ENCODE measurements at regions not wholly inside any gene's neighbourhood (a gene's known extent, or its start where the extent isn't known, plus 50 kb on each side); places are given as distances from the start of the nearest gene placed in this dataset.

GRCh38 chr1:88474555-88475304 is 209.3 kb upstream of the PKN2 start:
- no peak for TF ChIP-seq CTCF (IDR thresholded peaks at IDR 0.05; ENCODE audit: insufficient read depth, low read depth, low read length, missing control alignments)
- no peak overlapping the region for H3K4me3 ChIP-seq (ENCODE audit: low read depth, low read length)
- DNase-seq (ENCODE audit: low read depth), result no peak

DNA sequence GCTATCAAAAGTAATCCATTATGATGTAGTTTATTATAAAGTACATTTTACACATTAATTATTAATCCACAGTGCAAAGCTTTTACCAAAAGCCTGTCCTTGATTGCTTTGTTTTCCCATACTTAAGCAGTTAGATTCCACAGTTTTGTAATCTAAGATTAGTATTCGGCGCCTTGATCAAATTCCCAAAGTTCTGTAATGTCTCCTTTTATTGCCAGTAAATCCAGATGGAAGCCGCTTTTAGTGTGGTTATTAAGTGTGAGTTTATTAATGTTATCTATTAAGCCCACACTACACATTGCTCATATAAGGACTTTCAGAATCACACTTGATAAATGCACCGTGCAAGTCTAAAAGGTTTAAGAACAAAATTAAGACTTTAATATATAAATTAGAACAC is 199.2 kb upstream of the PKN2 start:
- no peak for TF ChIP-seq CTCF (IDR thresholded peaks at IDR 0.05; ENCODE audit: insufficient read depth, low read depth, low read length, missing control alignments)
- no peak overlapping the region for H3K4me3 ChIP-seq (ENCODE audit: low read depth, low read length)
- no peak for DNase-seq (ENCODE audit: low read depth)

- no peak for DNase-seq (ENCODE audit: low read depth)
- no peak overlapping the region for H3K4me3 ChIP-seq (ENCODE audit: low read depth, low read length)
- TF ChIP-seq CTCF (IDR thresholded peaks at IDR 0.05; ENCODE audit: insufficient read depth, low read depth, low read length, missing control alignments), result no peak
These were observed 195.8 kb upstream of the PKN2 start for GRCh38 chr1:88488237-88488636.

GRCh38 chr1:88490676-88491075 is 193.4 kb upstream of the PKN2 start:
- no peak for TF ChIP-seq CTCF (IDR thresholded peaks at IDR 0.05; ENCODE audit: insufficient read depth, low read depth, low read length, missing control alignments)
- no peak overlapping the region for H3K4me3 ChIP-seq (ENCODE audit: low read depth, low read length)
- no peak for DNase-seq (ENCODE audit: low read depth)

DNA sequence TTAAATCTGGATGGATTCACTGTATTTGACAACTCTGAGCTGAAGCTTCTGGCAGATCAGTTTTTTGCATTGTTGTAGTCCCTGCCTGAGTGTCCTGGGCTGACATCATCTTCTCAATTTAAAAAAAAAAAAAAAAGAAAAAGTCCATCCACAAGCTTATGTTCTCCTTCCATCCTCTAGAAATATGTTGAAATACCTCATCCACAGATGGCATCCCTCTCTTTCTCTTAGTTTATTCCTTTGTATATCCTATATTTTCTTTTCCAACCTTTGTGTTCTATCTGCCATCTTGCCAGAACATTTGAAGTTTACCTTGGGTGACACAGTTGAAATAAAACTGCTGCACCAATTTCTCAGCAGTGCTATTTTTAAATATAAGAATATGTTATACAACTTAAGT is 184.4 kb upstream of the PKN2 start:
- DNase-seq (ENCODE audit: low read depth), result no peak
- TF ChIP-seq CTCF (IDR thresholded peaks at IDR 0.05; ENCODE audit: insufficient read depth, low read depth, low read length, missing control alignments), result no peak
- no peak overlapping the region for H3K4me3 ChIP-seq (ENCODE audit: low read depth, low read length)

DNA sequence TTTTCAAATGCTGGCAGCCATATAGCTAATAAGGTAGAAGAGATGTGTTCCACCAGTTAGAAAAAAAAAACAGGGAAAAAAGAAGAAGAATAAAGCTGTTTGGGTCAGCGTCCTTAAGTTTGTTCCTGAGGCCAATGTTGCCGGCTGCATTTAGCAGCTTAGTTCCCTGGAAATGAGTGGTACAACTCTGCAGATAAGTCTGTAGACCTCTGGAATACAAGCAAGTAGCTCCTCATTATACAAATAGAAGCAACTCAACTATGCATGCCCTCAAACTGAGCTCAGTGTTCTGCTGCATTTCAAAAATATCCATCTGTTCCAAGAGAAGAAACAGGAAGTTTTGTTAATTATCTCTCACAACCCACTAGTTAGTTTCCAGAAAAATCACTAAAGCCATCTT is 181.2 kb upstream of the PKN2 start:
- DNase-seq (ENCODE audit: low read depth), result no peak
- no peak overlapping the region for H3K4me3 ChIP-seq (ENCODE audit: low read depth, low read length)
- no peak for TF ChIP-seq CTCF (IDR thresholded peaks at IDR 0.05; ENCODE audit: insufficient read depth, low read depth, low read length, missing control alignments)

DNA sequence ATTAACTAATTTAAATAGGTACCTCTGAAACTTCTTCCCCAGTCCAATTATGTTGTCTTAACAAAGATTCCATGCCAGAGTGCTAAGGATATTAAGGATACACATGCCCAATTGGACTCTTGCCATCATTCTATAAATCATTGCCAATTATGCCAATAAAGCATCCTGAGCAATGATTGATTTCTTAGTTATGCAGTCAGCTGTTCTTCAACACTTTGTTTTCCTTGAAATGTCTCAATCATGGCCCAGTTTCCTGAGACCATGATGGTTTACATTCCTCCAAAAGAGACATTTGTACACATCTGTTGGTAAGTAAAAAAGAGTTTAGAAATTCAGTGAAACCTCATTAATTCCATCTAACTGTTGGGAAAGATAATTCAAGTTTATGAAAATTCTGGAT is 180.4 kb upstream of the PKN2 start:
- no peak for DNase-seq (ENCODE audit: low read depth)
- no peak overlapping the region for H3K4me3 ChIP-seq (ENCODE audit: low read depth, low read length)
- TF ChIP-seq CTCF (IDR thresholded peaks at IDR 0.05; ENCODE audit: insufficient read depth, low read depth, low read length, missing control alignments), result no peak
